ENCODE measurements at regions not wholly inside any gene's neighbourhood (a gene's known extent, or its start where the extent isn't known, plus 50 kb on each side); places are given as distances from the start of the nearest gene placed in this dataset.

- TF ChIP-seq PRDM15 (CRISPR knock-in tag; IDR thresholded peaks at IDR 0.05) (no peak), CBX1 (IDR thresholded peaks at IDR 0.05; ENCODE audit: low read depth) (no peak), JUND (CRISPR knock-in tag; IDR thresholded peaks at IDR 0.05) (no peak), ZBTB8A (CRISPR knock-in tag; IDR thresholded peaks at IDR 0.05; ENCODE audit: borderline replicate concordance, low read depth) (no peak), POLR2A (IDR thresholded peaks at IDR 0.05; ENCODE audit: insufficient read depth in 1 of 2, low read depth in 2 of 2, low read length in 2 of 2) (no peak), CBFB (CRISPR knock-in tag; IDR thresholded peaks at IDR 0.05) (no peak), ATF2 (CRISPR knock-in tag; IDR thresholded peaks at IDR 0.05) (no peak), MAFK (conservative IDR thresholded peaks at IDR 0.05 in 1 of 2, IDR thresholded peaks at IDR 0.05 in 1 of 2; ENCODE audit: low read length in 2 of 2) (no peak), TMF1 (CRISPR knock-in tag; IDR thresholded peaks at IDR 0.05; ENCODE audit: low read depth) (no peak), ZSCAN30 (CRISPR knock-in tag; IDR thresholded peaks at IDR 0.05) (no peak), ZKSCAN8 (CRISPR knock-in tag; IDR thresholded peaks at IDR 0.05; ENCODE audit: borderline replicate concordance) (no peak)
- TF ChIP-seq, protein P1, sequence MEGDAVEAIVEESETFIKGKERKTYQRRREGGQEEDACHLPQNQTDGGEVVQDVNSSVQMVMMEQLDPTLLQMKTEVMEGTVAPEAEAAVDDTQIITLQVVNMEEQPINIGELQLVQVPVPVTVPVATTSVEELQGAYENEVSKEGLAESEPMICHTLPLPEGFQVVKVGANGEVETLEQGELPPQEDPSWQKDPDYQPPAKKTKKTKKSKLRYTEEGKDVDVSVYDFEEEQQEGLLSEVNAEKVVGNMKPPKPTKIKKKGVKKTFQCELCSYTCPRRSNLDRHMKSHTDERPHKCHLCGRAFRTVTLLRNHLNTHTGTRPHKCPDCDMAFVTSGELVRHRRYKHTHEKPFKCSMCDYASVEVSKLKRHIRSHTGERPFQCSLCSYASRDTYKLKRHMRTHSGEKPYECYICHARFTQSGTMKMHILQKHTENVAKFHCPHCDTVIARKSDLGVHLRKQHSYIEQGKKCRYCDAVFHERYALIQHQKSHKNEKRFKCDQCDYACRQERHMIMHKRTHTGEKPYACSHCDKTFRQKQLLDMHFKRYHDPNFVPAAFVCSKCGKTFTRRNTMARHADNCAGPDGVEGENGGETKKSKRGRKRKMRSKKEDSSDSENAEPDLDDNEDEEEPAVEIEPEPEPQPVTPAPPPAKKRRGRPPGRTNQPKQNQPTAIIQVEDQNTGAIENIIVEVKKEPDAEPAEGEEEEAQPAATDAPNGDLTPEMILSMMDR (CRISPR knock-in tag; IDR thresholded peaks at IDR 0.05), result no peak
Observed at GRCh38 chr5:35339616-35340100, 109.4 kb upstream of the PRLR start.

Measured in HepG2 (cell line).